IPS-20b (cell line): ENCODE measurements at regions not wholly inside any gene's neighbourhood (a gene's known extent, or its start where the extent isn't known, plus 50 kb on each side); places are given as distances from the start of the nearest gene placed in this dataset.
"Not testable (repeated sequence)": the region's sequence is repeated elsewhere in the genome, so short reads cannot be mapped to it uniquely, and the experiment has no call there.

Source experiments
- H3K27ac ChIP-seq: one replicate; pipeline ENCODE4 v1.5.1; 2013; ENCODE audit warnings: low read length
- H3K27me3 ChIP-seq: 2 replicates; pipeline ENCODE4 v1.6.1; 2013; ENCODE audit warnings: mild to moderate bottlenecking, low read length, inconsistent platforms; ENCODE audit not compliant: insufficient read depth
- H3K36me3 ChIP-seq: 2 replicates; pipeline ENCODE4 v1.6.1; 2013; ENCODE audit warnings: low read depth, mild to moderate bottlenecking, inconsistent platforms, low read length, moderate library complexity; ENCODE audit not compliant: insufficient read depth
- H3K4me1 ChIP-seq: 2 replicates; pipeline ENCODE4 v1.6.1; 2013; ENCODE audit warnings: mild to moderate bottlenecking, control low read depth, inconsistent platforms, low read length, moderate library complexity; ENCODE audit not compliant: insufficient read depth
- H3K4me3 ChIP-seq: 2 replicates; pipeline ENCODE4 v1.5.1; 2013; ENCODE audit warnings: mild to moderate bottlenecking, low read length, inconsistent platforms
- H3K9ac ChIP-seq: 2 replicates; pipeline ENCODE4 v1.6.1; 2013; ENCODE audit warnings: low read depth, mild to moderate bottlenecking, inconsistent platforms, low read length, moderate library complexity
- H3K9me3 ChIP-seq: 2 replicates; pipeline ENCODE4 v1.6.1; 2013; ENCODE audit warnings: mild to moderate bottlenecking, low read depth, low read length, inconsistent platforms; ENCODE audit not compliant: insufficient read depth

DNA sequence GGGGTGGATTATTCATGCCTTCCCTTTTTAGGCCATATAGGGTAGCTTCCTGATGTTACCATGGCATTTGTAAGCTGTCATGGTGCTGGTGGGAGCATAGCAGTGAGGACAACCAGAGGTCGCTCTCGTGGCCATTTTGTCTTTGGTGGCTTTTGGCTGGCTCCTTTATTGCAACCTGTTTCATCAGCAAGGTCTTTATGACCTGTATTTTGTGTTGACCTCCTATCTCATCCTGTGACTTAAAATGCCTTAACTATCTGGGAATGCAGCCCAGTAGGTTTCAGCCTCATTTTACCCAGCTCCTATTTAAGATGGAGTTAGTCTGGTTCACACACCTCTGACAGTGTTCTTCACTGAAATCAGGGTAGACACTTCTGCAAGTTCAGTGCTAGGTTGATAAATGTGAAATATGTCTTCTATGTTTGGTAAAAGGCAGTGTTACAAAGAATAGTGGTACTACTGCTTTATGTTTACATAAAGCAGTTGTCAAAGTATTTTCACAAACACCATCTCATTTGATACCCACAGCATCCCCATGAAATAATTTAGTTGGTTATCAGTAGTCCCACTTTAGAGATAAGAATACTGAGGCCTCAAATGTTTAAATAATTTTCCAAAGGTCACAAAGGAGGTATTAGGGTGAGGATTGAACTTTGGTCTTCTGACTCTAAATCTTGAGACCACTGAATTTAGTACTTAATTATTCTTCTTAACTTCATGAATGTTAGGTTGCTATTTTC, 77.1 kb upstream of the C4orf54 start:
- H3K27ac ChIP-seq, result no peak overlapping the region
- H3K9me3 ChIP-seq, result peaks cover 13% of the 10 kb centered on the region; the same call in 1 of the 2 replicates
- no peaks in the 10 kb centered on the region for H3K4me1 ChIP-seq
- H3K4me3 ChIP-seq, result no peak overlapping the region
- no peaks in the 10 kb centered on the region for H3K36me3 ChIP-seq
- H3K27me3 ChIP-seq, result no peaks in the 10 kb centered on the region
- no peak overlapping the region for H3K9ac ChIP-seq

DNA sequence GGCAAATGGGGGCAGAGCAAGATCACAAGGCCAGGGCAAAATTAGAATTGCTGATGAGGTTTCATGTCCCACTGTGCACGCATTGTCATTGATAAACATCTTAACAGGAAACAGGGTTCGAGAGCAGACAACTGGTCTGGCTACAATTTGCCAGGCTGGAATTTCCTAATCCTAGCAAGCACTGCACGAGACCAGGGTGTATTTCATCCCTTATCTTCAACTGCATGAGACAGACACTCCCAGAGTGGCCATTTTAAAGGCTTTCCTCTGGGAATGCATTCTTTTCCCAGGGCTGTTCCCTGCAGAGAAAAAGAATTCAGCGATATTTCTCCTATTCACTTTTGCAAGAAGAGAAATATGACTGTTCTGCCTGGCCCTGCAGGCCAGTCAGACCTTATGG, 75.8 kb upstream of the C4orf54 start:
- peaks cover 13% of the 10 kb centered on the region; the same call in 1 of the 2 replicates for H3K9me3 ChIP-seq
- not testable (repeated sequence) for H3K9ac ChIP-seq, H3K27ac ChIP-seq, H3K27me3 ChIP-seq, H3K4me1 ChIP-seq, H3K36me3 ChIP-seq
- peak overlapping the region; percentile 33; the same call in 1 of the 2 replicates for H3K4me3 ChIP-seq

DNA sequence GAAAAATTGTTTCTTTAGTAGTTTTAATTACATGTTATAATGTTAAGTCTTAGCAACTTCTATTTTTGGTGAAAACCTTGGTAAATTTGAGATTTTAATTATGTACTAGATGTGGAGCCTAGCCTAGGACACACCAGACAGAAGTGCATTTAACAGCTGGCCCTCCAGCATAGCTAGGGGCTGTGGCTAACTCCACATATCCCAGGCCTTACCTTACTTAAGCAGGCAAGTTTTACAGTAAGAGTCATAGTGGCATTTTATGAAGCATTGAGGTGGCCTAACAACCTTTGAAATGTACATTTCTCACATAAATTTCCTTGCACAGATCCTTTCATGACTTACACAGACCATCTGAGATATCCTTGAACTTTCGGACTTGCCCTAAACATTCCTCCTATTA, 71.6 kb upstream of the C4orf54 start:
- Histone ChIP-seq H3K27me3 (no peaks in the 10 kb centered on the region), H3K27ac (no peak overlapping the region), H3K9me3 (peaks cover 20% of the 10 kb centered on the region), H3K9ac (no peak overlapping the region), H3K36me3 (no peaks in the 10 kb centered on the region), H3K4me3 (no peak overlapping the region), H3K4me1 (no peaks in the 10 kb centered on the region)

DNA sequence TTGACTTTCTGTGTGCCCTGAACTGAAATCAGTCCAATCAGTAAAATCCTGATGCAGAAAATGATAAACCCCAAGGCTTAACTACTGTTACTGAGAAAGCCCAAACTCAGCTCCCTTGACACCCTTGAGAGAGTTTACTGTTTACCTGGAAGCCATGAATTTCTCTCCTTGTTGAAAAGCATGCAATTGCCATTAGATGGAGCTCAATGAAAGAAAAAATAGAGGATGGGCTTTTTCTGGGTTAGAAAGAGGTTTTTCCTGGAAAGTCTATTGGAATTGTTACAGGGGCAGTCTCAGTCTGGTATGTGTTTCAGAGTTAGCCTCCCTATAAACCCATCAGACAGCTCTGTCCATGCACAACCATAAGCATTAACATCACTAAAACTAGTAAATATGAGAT, 66.4 kb upstream of the C4orf54 start:
- Histone ChIP-seq H3K4me3 (no peak overlapping the region), H3K4me1 (peaks cover 8% of the 10 kb centered on the region; the same call in 1 of the 2 replicates), H3K36me3 (no peaks in the 10 kb centered on the region), H3K9ac (no peak overlapping the region), H3K27ac (no peak overlapping the region), H3K9me3 (peaks cover 7% of the 10 kb centered on the region), H3K27me3 (no peaks in the 10 kb centered on the region)

DNA sequence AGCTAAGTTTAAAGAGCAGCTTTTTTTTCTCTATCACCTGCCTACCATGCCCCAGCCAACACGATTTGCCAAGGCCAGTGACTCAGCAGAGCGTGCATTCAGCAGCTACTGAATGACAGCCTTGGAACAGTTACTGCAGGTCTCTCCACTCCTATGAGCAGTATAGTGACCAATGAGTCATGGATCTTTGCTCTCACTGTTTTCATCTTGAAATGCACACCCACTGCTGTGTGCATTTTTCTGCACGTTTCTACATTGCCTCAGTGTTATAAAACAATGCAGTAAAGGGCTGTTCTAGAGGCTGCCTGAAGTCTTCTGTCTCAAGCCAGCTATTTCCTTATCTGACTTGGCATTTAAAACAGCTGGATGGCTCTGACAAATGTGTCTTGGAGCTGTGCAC, 66.0 kb upstream of the C4orf54 start:
- no peak overlapping the region for H3K27ac ChIP-seq
- no peak overlapping the region for H3K4me3 ChIP-seq
- H3K27me3 ChIP-seq, result no peaks in the 10 kb centered on the region
- peaks cover 8% of the 10 kb centered on the region; the same call in 1 of the 2 replicates for H3K4me1 ChIP-seq
- peaks cover 7% of the 10 kb centered on the region for H3K9me3 ChIP-seq
- no peak overlapping the region for H3K9ac ChIP-seq
- no peaks in the 10 kb centered on the region for H3K36me3 ChIP-seq

DNA sequence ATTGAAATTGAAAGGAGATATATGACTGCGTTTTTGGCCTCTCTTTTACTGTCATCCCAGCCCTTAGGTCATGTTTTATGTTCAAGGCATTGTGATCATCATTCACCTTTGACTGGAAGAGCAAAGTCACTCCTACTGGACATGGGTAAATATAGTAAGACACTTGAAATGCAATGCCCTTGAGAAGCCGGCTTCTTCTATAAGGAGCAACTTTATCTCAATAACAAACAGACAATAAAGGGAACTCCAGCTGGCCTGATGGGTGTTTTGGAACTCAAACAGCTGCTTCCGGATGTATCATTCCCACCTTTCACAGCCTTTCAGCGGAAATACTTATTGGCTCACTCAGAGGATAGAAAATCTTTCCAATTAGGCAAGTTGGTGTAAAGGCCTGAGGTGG, 65.1 kb upstream of the C4orf54 start:
- H3K27ac ChIP-seq, result no peak overlapping the region
- peaks cover 8% of the 10 kb centered on the region; the same call in 1 of the 2 replicates for H3K4me1 ChIP-seq

DNA sequence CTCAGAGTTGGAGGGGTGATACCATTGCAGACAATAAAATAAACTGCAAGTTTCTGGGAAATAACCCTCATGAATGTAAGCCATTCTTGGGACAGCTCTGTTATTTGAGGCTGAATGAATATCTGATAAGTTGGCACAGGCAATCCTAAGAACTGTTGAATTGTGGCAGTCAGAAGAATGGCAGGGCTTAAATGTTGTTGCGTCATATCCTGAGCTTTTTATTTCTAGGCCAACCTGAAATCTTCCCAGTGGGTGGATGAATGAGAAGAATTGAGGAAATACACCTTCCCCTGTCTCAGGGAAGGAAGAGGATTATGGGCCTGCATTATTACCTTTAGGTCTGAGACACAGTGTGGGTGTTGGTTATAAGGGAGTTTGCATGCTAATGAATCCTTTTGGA, 64.4 kb upstream of the C4orf54 start:
- no peak overlapping the region; the same call in 1 of the 2 replicates for H3K9ac ChIP-seq
- no peak overlapping the region for H3K27ac ChIP-seq
- H3K27me3 ChIP-seq, result no peaks in the 10 kb centered on the region
- no peak overlapping the region for H3K4me3 ChIP-seq
- H3K4me1 ChIP-seq, result peaks cover 8% of the 10 kb centered on the region; the same call in 1 of the 2 replicates
- H3K9me3 ChIP-seq, result no peaks in the 10 kb centered on the region
- no peaks in the 10 kb centered on the region for H3K36me3 ChIP-seq

More for the DNA sequence above, 65.1 kb upstream of the C4orf54 start:
- Histone ChIP-seq H3K36me3 (no peaks in the 10 kb centered on the region), H3K27me3 (no peaks in the 10 kb centered on the region), H3K9ac (no peak overlapping the region), H3K4me3 (no peak overlapping the region), H3K9me3 (peaks cover 5% of the 10 kb centered on the region)

DNA sequence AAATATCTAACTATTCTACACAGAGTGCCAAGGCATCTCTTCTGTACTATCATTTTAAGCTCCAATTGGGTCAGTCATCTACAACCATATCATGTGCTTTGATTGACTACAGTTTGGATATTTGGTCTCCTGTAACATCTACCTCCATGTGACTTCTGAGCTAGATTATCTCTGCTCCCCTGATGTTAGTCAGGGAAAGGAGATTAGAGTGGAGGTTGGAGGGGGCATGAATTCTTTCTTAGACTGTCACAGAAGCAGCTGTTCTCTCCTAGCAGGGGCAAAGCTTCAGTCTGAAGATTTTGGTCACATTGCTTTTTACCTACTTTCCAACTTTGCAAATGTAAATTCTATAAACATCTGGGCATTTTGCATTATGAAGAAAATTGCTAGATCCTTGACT, 62.6 kb upstream of the C4orf54 start:
- H3K4me1 ChIP-seq, result peaks cover 8% of the 10 kb centered on the region; the same call in 1 of the 2 replicates

DNA sequence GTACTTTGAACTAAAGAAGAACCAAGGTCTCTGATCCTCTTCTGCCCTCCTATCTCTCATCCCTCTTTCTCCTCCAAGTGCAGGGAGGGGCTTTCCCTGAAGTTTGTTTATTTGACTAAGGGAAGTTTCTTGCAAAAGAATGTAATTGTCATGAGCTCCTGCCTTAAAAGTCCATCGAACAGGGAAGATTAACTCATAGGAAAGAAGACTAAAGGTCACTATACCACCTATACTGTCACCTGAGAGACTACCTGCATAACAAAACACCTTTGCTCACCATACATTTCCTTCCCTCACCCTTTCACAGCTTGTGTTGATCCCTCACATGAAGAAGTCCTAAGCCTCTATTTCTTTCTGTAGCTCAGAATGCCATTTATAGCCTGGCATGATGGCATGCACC, 59.4 kb upstream of the C4orf54 start:
- Histone ChIP-seq H3K9me3 (no peaks in the 10 kb centered on the region), H3K27me3 (no peaks in the 10 kb centered on the region), H3K27ac (no peak overlapping the region), H3K4me1 (peaks cover under 1% of the 10 kb centered on the region; the same call in 1 of the 2 replicates), H3K4me3 (no peak overlapping the region), H3K9ac (no peak overlapping the region), H3K36me3 (no peaks in the 10 kb centered on the region)

More for the DNA sequence above, 62.6 kb upstream of the C4orf54 start:
- Histone ChIP-seq H3K36me3 (no peaks in the 10 kb centered on the region), H3K9ac (no peak overlapping the region), H3K27me3 (no peaks in the 10 kb centered on the region), H3K4me3 (no peak overlapping the region), H3K9me3 (no peaks in the 10 kb centered on the region), H3K27ac (no peak overlapping the region)

DNA sequence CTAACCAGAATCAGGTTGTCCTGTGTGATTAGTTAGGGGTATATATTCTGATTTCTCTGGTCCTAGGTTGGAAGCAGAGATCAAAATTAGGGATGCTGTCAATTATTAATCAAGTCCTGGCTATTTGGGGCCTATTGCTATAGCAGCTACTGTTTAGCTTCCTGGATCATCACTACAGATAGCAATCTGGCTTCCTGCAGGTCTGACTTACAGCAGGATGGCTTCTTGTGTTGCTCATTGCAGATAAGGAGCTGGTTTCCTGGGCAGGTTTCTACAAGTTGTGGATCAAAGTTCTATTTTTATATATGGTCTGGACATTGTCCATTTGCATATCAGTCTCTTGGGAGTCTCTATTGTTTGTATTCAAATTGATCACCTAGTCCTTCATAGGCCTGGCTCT, 57.7 kb upstream of the C4orf54 start:
- Histone ChIP-seq H3K9ac (no peak overlapping the region), H3K4me3 (no peak overlapping the region), H3K9me3 (no peaks in the 10 kb centered on the region), H3K4me1 (no peaks in the 10 kb centered on the region), H3K36me3 (no peaks in the 10 kb centered on the region), H3K27ac (no peak overlapping the region), H3K27me3 (no peaks in the 10 kb centered on the region)

DNA sequence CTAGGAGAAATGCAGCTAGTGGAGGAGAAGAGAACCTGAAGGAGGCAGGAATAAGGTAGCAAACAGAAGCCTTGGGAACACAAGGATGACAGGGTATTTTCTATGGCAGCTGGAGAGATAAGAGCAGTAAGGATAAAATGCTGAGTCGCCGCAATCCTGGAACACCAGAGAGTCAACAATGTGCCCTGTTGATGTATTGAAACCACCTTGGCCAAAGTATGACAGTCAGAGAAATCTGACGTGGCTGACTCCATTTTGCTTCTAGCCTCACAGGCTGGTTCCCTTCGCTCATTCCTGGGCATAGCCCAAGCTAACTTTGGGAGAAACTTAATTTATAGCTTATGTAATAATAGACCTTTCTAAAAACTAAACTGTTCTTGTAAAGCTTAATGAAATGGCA, 56.6 kb upstream of the C4orf54 start:
- no peak overlapping the region for H3K27ac ChIP-seq

DNA sequence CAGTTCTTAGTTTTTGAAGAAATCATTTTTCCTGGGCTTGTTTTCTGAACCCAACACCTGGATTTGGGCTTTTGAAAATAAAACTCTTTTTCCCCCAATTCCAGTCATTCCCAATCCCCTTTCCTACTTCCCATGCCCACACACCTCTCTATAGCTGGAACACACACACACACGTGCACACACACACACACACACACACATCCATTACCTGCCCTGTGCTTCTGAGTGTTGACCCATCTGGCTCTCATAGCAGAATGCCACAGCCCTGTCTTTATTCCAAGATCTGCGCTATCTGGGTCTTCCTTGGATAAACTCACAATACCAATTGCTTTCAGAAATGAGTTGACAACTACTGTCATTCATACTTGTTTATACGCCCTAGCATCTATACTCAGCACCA, 54.9 kb upstream of the C4orf54 start:
- no peaks in the 10 kb centered on the region for H3K4me1 ChIP-seq
- H3K27ac ChIP-seq, result no peak overlapping the region
- H3K36me3 ChIP-seq, result no peaks in the 10 kb centered on the region
- H3K9ac ChIP-seq, result no peak overlapping the region
- no peaks in the 10 kb centered on the region for H3K9me3 ChIP-seq
- H3K4me3 ChIP-seq, result no peak overlapping the region
- H3K27me3 ChIP-seq, result no peaks in the 10 kb centered on the region

More for the DNA sequence above, 56.6 kb upstream of the C4orf54 start:
- Histone ChIP-seq H3K36me3 (no peaks in the 10 kb centered on the region), H3K4me1 (no peaks in the 10 kb centered on the region), H3K9me3 (no peaks in the 10 kb centered on the region), H3K27me3 (no peaks in the 10 kb centered on the region), H3K4me3 (no peak overlapping the region), H3K9ac (no peak overlapping the region)
